ENCODE measurements at regions not wholly inside any gene's neighbourhood (a gene's known extent, or its start where the extent isn't known, plus 50 kb on each side); places are given as distances from the start of the nearest gene placed in this dataset.

GRCh38 chr10:71045204-71045809 is 156.9 kb upstream of the PCBD1 start:
- TF ChIP-seq USF1 (IDR thresholded peaks at IDR 0.05) (no peak), CREB1 (IDR thresholded peaks at IDR 0.05; ENCODE audit: low read depth) (no peak), NFIC (IDR thresholded peaks at IDR 0.05) (no peak), YY1 (IDR thresholded peaks at IDR 0.05; ENCODE audit: low read depth) (no peak), CEBPB (IDR thresholded peaks at IDR 0.05) (no peak)

DNA sequence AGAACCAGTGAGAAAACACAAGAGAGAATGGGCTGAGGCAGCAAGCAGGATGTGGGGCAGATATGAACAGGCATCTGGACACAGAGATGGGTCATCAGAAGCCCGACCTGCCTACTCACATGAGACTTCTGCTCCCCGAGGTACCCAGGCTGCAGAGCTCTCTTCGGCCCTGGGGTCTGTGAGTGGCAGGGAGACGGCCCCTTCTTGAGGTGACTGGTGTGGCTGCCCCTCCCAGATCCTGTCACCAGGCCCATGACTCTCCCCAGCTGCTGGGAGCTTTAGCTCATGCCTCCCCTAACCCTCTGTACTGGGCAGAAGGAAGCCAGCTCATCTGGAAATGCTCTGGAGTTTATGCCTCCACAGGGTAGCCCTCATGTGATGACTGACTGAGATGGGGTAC is 157.6 kb upstream of the PCBD1 start:
- TF ChIP-seq TAF1 (IDR thresholded peaks at IDR 0.05; ENCODE audit: low read depth) (no peak), TCF12 (IDR thresholded peaks at IDR 0.05; ENCODE audit: low read depth) (no peak), EGR1 (IDR thresholded peaks at IDR 0.05) (no peak), REST (IDR thresholded peaks at IDR 0.05; ENCODE audit: low read depth) (no peak), NFIC (IDR thresholded peaks at IDR 0.05) (no peak), EP300 (IDR thresholded peaks at IDR 0.05; ENCODE audit: borderline replicate concordance) (no peak), USF1 (IDR thresholded peaks at IDR 0.05) (no peak), CEBPB (IDR thresholded peaks at IDR 0.05) (no peak), MAX (IDR thresholded peaks at IDR 0.05) (no peak), ZBTB7A (IDR thresholded peaks at IDR 0.05; ENCODE audit: low read depth) (no peak), YY1 (IDR thresholded peaks at IDR 0.05; ENCODE audit: low read depth) (no peak), TEAD4 (IDR thresholded peaks at IDR 0.05) (no peak), RAD21 (IDR thresholded peaks at IDR 0.05; ENCODE audit: low read depth) (no peak), FOXM1 (IDR thresholded peaks at IDR 0.05; ENCODE audit: borderline replicate concordance, low read depth) (no peak)

- no peak for TF ChIP-seq REST (IDR thresholded peaks at IDR 0.05; ENCODE audit: low read depth)
- TF ChIP-seq USF1 (IDR thresholded peaks at IDR 0.05), result no peak
Measured at GRCh38 chr10:71046747-71047146, 158.4 kb upstream of the PCBD1 start.

DNA sequence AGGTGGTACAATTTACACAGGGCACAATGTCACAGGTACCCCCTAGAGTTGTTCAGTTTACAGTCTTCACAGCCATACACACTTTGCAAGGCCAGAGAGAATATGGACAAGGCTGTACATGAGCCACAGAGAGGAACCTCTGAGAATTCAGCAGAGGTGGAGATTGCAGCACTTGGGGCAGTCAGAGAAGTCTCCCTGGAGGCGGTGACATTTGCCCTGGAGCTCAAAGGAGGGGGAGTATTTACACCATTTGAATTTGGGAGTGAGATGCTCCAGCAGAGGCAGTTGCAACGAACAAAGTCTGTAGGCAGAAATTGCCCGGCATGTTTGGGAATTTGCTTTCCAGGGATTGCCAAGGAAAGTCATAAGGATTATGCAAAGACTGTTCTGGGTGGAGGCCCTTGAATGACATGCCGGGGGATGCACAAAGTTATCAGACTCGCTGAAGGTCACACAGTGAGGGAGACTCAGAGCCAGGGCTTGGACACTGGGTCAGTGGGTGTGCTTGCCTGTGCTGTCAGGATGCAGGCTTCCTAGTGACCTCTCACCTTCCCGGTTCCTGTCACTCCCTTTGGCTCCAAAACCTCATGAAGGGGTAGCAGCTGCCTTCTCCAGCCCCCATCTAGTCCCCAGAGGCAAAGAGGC is 160.7 kb upstream of the PCBD1 start:
- no peak for TF ChIP-seq EGR1 (IDR thresholded peaks at IDR 0.05)

GRCh38 chr10:71049994-71050393 is 161.6 kb upstream of the PCBD1 start:
- TF ChIP-seq CEBPB (IDR thresholded peaks at IDR 0.05) (no peak), USF1 (IDR thresholded peaks at IDR 0.05) (no peak), TAF1 (IDR thresholded peaks at IDR 0.05; ENCODE audit: low read depth) (no peak), CREB1 (IDR thresholded peaks at IDR 0.05; ENCODE audit: low read depth) (no peak), EGR1 (IDR thresholded peaks at IDR 0.05) (no peak), TEAD4 (IDR thresholded peaks at IDR 0.05) (no peak), MAX (IDR thresholded peaks at IDR 0.05) (no peak), YY1 (IDR thresholded peaks at IDR 0.05; ENCODE audit: low read depth) (no peak), FOXM1 (IDR thresholded peaks at IDR 0.05; ENCODE audit: borderline replicate concordance, low read depth) (no peak), TCF12 (IDR thresholded peaks at IDR 0.05; ENCODE audit: low read depth) (no peak), REST (IDR thresholded peaks at IDR 0.05; ENCODE audit: low read depth) (no peak), ZBTB7A (IDR thresholded peaks at IDR 0.05; ENCODE audit: low read depth) (no peak), EP300 (IDR thresholded peaks at IDR 0.05; ENCODE audit: borderline replicate concordance) (no peak)

Measured in Ishikawa (cell line).